ENCODE measurements at regions not wholly inside any gene's neighbourhood (a gene's known extent, or its start where the extent isn't known, plus 50 kb on each side); places are given as distances from the start of the nearest gene placed in this dataset.

DNA sequence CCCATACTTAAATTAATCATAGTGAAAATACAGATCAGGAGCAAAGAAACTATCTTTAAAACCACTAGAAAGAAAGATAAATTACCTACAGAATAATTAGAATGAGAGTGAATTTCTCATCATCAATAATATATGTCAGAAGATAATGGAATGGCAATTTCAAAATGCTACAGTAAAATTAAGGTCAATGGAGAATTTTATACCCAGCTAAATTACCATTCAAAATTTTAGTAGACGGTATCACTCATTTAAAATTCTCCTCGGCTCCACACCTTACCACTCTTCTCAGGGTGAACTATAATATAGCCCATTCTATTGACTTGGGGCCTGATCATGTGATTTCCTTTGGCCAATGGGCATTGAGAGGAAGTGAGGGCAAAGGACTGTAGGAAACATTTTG, 192.5 kb upstream of the TCERG1L start:
- TF ChIP-seq, protein P1, sequence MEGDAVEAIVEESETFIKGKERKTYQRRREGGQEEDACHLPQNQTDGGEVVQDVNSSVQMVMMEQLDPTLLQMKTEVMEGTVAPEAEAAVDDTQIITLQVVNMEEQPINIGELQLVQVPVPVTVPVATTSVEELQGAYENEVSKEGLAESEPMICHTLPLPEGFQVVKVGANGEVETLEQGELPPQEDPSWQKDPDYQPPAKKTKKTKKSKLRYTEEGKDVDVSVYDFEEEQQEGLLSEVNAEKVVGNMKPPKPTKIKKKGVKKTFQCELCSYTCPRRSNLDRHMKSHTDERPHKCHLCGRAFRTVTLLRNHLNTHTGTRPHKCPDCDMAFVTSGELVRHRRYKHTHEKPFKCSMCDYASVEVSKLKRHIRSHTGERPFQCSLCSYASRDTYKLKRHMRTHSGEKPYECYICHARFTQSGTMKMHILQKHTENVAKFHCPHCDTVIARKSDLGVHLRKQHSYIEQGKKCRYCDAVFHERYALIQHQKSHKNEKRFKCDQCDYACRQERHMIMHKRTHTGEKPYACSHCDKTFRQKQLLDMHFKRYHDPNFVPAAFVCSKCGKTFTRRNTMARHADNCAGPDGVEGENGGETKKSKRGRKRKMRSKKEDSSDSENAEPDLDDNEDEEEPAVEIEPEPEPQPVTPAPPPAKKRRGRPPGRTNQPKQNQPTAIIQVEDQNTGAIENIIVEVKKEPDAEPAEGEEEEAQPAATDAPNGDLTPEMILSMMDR (IDR thresholded peaks at IDR 0.05), result no peak
- no peak for TF ChIP-seq POLR2A (IDR thresholded peaks at IDR 0.05)

All from body of pancreas (tissue), 4 donors.